Testis (tissue), 2 donors: ENCODE measurements at regions not wholly inside any gene's neighbourhood (a gene's known extent, or its start where the extent isn't known, plus 50 kb on each side); places are given as distances from the start of the nearest gene placed in this dataset.

ENCODE experiments used
- CTCF ChIP-seq, 3 experiments: fragments of 450-650 bp in 2 of 3; fragments of 200-600 bp in 1 of 3; sonication (generic) in 1 of 3; IDR thresholded peaks; one replicate each; pipeline ENCODE4 v1.5.1; 2016 to 2019; ENCODE audit warnings: antibody characterized with exemption in 3 of 3, mild to moderate bottlenecking in 2 of 3, moderate library complexity in 1 of 3
- POLR2A ChIP-seq: fragments of 450-650 bp; IDR thresholded peaks from one replicate; pipeline ENCODE4 v1.6.1; 2017; ENCODE audit warnings: antibody characterized with exemption, mild to moderate bottlenecking, moderate library complexity

- TF ChIP-seq CTCF (IDR thresholded peaks at IDR 0.05) (no peak), POLR2A (no peak)
Measured at GRCh38 chr18:65018184-65018583, 732.6 kb upstream of the CDH7 start.
